ENCODE measurements at regions not wholly inside any gene's neighbourhood (a gene's known extent, or its start where the extent isn't known, plus 50 kb on each side); places are given as distances from the start of the nearest gene placed in this dataset.

- no peak for TF ChIP-seq CTCF (IDR thresholded peaks at IDR 0.05; ENCODE audit: low read length)
- TF ChIP-seq EZH2phosphoT487 (IDR thresholded peaks at IDR 0.05; ENCODE audit: low read length), result no peak
Observed at GRCh38 chr2:120604767-120605166, 130.9 kb upstream of the GLI2 start.

Measured in MM.1S (cell line).